CD14-positive monocyte (primary cell): ENCODE measurements at regions not wholly inside any gene's neighbourhood (a gene's known extent, or its start where the extent isn't known, plus 50 kb on each side); places are given as distances from the start of the nearest gene placed in this dataset.

Source experiments
- DNase-seq, 3 donors: peaks; one replicate each; pipeline ENCODE4 v3.0.0-alpha.2; 2011 to 2022
- H2AFZ ChIP-seq: 2 replicates; pipeline ENCODE4 v1.6.0; 2012; ENCODE audit warnings: mild to moderate bottlenecking, low read depth, low read length, inconsistent platforms; ENCODE audit not compliant: insufficient read depth, poor library complexity, severe bottlenecking
- H3K27ac ChIP-seq, 2 donors: 1 replicate in 1 of 2; 2 replicates in 1 of 2; pipeline ENCODE4 v1.5.1; 2012 to 2013; ENCODE audit warnings: low read length in 2 of 2, control low read depth in 1 of 2, inconsistent platforms in 1 of 2, low read depth in 1 of 2, mild to moderate bottlenecking in 1 of 2
- H3K27me3 ChIP-seq, 2 donors: one replicate each; pipeline versions ENCODE4 v1.6.0 to v1.6.1; 2011 to 2013; ENCODE audit warnings: low read length in 2 of 2; ENCODE audit not compliant: control insufficient read depth in 2 of 2, insufficient read depth in 2 of 2
- H3K36me3 ChIP-seq, 2 donors: replicated peaks in 1 of 2; 1 replicate in 1 of 2; 2 replicates in 1 of 2; pipeline versions ENCODE4 v1.5.1 to v1.6.1; 2012 to 2013; ENCODE audit warnings: low read length in 2 of 2, control low read depth in 1 of 2, inconsistent platforms in 1 of 2, mild to moderate bottlenecking in 1 of 2; ENCODE audit not compliant: insufficient read depth in 2 of 2, control insufficient read depth in 1 of 2
- H3K4me1 ChIP-seq, 2 donors: 1 replicate in 1 of 2; 2 replicates in 1 of 2; pipeline versions ENCODE4 v1.5.1 to v1.6.1; 2012 to 2013; ENCODE audit warnings: low read length in 2 of 2, control low read depth in 1 of 2, inconsistent platforms in 1 of 2, mild to moderate bottlenecking in 1 of 2, moderate library complexity in 1 of 2; ENCODE audit not compliant: insufficient read depth in 2 of 2, control insufficient read depth in 1 of 2
- H3K4me2 ChIP-seq: replicated peaks from 2 replicates; pipeline ENCODE3; 2012; ENCODE audit warnings: low read length, moderate library complexity, mild to moderate bottlenecking; ENCODE audit not compliant: poor library complexity, severe bottlenecking; ENCODE audit errors: extremely low read depth
- H3K4me3 ChIP-seq, 3 experiments: fragments of 200-600 bp in 1 of 3; sonication (generic) in 1 of 3; replicated peaks in 1 of 3; 1 replicate in 2 of 3; 2 replicates in 1 of 3; pipeline ENCODE4 v1.5.1; 2011 to 2013; ENCODE audit warnings: low read length in 3 of 3, mild to moderate bottlenecking in 3 of 3, control low read depth in 2 of 3, low read depth in 2 of 3, inconsistent platforms in 1 of 3, moderate library complexity in 1 of 3
- H3K79me2 ChIP-seq: 2 replicates; pipeline ENCODE4 v1.6.0; 2012; ENCODE audit warnings: mild to moderate bottlenecking, control low read depth, inconsistent platforms, low read length, moderate library complexity; ENCODE audit not compliant: insufficient read depth
- H3K9ac ChIP-seq: 2 replicates; pipeline ENCODE4 v1.6.0; 2017; ENCODE audit warnings: low read length, mild to moderate bottlenecking; ENCODE audit not compliant: insufficient read depth, poor library complexity, severe bottlenecking
- H3K9me3 ChIP-seq, 2 donors: replicated peaks in 1 of 2; 1 replicate in 1 of 2; 2 replicates in 1 of 2; pipeline versions ENCODE4 v1.5.1 to v1.6.1; 2012 to 2013; ENCODE audit warnings: low read length in 2 of 2, control low read depth in 1 of 2; ENCODE audit not compliant: control insufficient read depth in 1 of 2, insufficient read depth in 1 of 2
- H4K20me1 ChIP-seq: 2 replicates; pipeline ENCODE4 v1.6.0; 2012; ENCODE audit warnings: mild to moderate bottlenecking, low read length, control low read depth, moderate library complexity; ENCODE audit not compliant: insufficient read depth
- H3K27ac Mint-ChIP-seq, 7 donors: one replicate each; pipeline ENCODE4 v1.8.0; 2020; ENCODE audit warnings: mild to moderate bottlenecking in 7 of 7, mixed read lengths in 7 of 7, moderate library complexity in 6 of 7, inconsistent platforms in 2 of 7
- H3K27me3 Mint-ChIP-seq, 3 donors: one replicate each; pipeline ENCODE4 v1.8.0; 2021 to 2022; ENCODE audit warnings: low read depth in 3 of 3, mild to moderate bottlenecking in 3 of 3, mixed read lengths in 3 of 3, moderate library complexity in 3 of 3, inconsistent platforms in 1 of 3
- H3K36me3 Mint-ChIP-seq, 2 donors: one replicate each; pipeline ENCODE4 v1.8.0; 2020; ENCODE audit warnings: mixed read lengths in 2 of 2, inconsistent platforms in 1 of 2, mild to moderate bottlenecking in 1 of 2
- H3K4me1 Mint-ChIP-seq: one replicate; pipeline ENCODE4 v1.8.0; 2020; ENCODE audit warnings: mild to moderate bottlenecking, mixed read lengths
- H3K4me3 Mint-ChIP-seq, 2 donors: one replicate each; pipeline ENCODE4 v1.8.0; 2020; ENCODE audit warnings: mild to moderate bottlenecking in 2 of 2, mixed read lengths in 2 of 2, moderate library complexity in 1 of 2
- H3K9me3 Mint-ChIP-seq, 7 donors: one replicate each; pipeline ENCODE4 v1.8.0; 2020 to 2022; ENCODE audit warnings: mixed read lengths in 7 of 7, mild to moderate bottlenecking in 6 of 7, moderate library complexity in 6 of 7, inconsistent platforms in 2 of 7
- WGBS: methylation state at CpG from one replicate; pipeline ENCODE4 v1.1.5; 2013; ENCODE audit warnings: missing lambda C conversion rate; ENCODE audit not compliant: insufficient coverage; 5-methylcytosine and 5-hydroxymethylcytosine counted together
- intact Hi-C, 2 donors: fragments of 100-400 bp; cut with micrococcal nuclease; formaldehyde crosslinking; loops; one replicate each; pipeline versions ENCODE4 v1.15.0 to v1.15.1; 2023
- TF ChIP-seq, protein P1 (sequence below): fragments of 200-600 bp; IDR thresholded peaks from one replicate; pipeline ENCODE4 v1.8.0; 2022; ENCODE audit warnings: antibody characterized with exemption, mild to moderate bottlenecking

DNA sequence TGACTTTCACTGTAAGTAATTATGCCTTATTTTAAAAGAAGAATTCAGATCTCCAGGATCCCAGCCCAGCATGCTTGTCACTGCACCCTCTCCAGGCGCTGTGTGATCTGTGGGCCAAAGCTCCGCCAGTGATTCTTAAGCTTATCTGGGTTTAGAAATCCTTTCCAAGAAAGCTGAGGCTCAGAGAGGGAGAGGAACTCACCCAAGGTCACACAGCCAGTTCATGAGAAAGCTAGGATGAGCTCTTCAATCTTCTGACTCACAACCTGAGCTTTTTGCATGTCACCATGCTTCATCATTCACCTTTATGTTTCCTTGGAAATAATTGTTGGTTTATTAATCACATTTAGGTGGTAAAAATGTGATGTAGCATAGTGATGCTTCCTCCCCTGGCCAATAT, 136.6 kb upstream of the HAND1 start:
- no peaks in the 10 kb centered on the region for H4K20me1 ChIP-seq
- no peak overlapping the region for H2AFZ ChIP-seq
- intact Hi-C loops, result no loop called here
- no peak for DNase-seq
- no peaks in the 10 kb centered on the region for H3K36me3 Mint-ChIP-seq
- no peaks in the 10 kb centered on the region for H3K36me3 ChIP-seq
- peaks cover 6 to 7% of the 10 kb centered on the region in 2 donors for H3K4me1 ChIP-seq
- peaks cover 32 to 43% of the 10 kb centered on the region in 2 donors for H3K27me3 ChIP-seq
- H3K4me2 ChIP-seq, result no peak overlapping the region
- no peak overlapping the region for H3K27ac Mint-ChIP-seq
- no peak overlapping the region for H3K9ac ChIP-seq
- WGBS, result 100% methylated on average over 2 of the region's 2 CpGs
- no peak overlapping the region for H3K4me3 ChIP-seq
- H3K79me2 ChIP-seq, result no peaks in the 10 kb centered on the region
- peaks cover 0 to 4% (median 0%) of the 10 kb centered on the region in 7 donors for H3K9me3 Mint-ChIP-seq
- H3K27ac ChIP-seq, result no peak overlapping the region
- peaks cover 3 to 12% of the 10 kb centered on the region in 2 donors for H3K9me3 ChIP-seq
- peaks cover 43 to 49% (median 45%) of the 10 kb centered on the region in 3 donors for H3K27me3 Mint-ChIP-seq
- H3K4me3 Mint-ChIP-seq, result no peak overlapping the region
- H3K4me1 Mint-ChIP-seq, result peaks cover 14% of the 10 kb centered on the region
- TF ChIP-seq, protein P1, sequence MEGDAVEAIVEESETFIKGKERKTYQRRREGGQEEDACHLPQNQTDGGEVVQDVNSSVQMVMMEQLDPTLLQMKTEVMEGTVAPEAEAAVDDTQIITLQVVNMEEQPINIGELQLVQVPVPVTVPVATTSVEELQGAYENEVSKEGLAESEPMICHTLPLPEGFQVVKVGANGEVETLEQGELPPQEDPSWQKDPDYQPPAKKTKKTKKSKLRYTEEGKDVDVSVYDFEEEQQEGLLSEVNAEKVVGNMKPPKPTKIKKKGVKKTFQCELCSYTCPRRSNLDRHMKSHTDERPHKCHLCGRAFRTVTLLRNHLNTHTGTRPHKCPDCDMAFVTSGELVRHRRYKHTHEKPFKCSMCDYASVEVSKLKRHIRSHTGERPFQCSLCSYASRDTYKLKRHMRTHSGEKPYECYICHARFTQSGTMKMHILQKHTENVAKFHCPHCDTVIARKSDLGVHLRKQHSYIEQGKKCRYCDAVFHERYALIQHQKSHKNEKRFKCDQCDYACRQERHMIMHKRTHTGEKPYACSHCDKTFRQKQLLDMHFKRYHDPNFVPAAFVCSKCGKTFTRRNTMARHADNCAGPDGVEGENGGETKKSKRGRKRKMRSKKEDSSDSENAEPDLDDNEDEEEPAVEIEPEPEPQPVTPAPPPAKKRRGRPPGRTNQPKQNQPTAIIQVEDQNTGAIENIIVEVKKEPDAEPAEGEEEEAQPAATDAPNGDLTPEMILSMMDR, result no peak

DNA sequence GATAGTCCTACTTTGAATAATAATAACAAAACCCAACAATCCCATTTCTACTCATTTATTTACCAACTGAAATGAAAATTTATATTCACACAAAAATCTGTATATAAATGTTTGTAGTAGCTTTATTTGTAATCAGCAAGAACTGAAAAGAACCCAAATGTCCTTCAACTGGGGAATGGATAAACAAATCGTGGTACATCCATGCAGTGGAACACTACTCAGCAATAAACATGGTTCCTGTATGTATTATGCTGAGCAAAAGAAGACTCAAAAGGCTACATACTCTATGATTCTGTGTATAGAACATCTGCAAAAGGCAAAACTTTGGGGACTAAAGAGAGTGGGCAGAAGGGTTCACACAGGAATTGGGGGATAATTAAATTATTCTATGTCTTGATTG, 136.1 kb upstream of the HAND1 start:
- H3K4me1 Mint-ChIP-seq, result peaks cover 12% of the 10 kb centered on the region
- no CpG with 5 or more reads among the region's 1 CpG for WGBS
- H3K27me3 Mint-ChIP-seq, result peaks cover 46 to 54% (median 48%) of the 10 kb centered on the region in 3 donors

More for the DNA sequence above, 136.1 kb upstream of the HAND1 start:
- H3K4me3 ChIP-seq, result no peak overlapping the region
- H3K4me1 ChIP-seq, result peaks cover 6 to 7% of the 10 kb centered on the region in 2 donors
- peaks cover 3 to 12% of the 10 kb centered on the region in 2 donors for H3K9me3 ChIP-seq
- Mint-ChIP-seq H3K4me3 (no peak overlapping the region), H3K36me3 (no peaks in the 10 kb centered on the region), H3K27ac (no peak overlapping the region), H3K9me3 (peaks cover 0 to 6% (median 0%) of the 10 kb centered on the region in 7 donors)
- no peak for DNase-seq
- H3K4me2 ChIP-seq, result no peak overlapping the region
- intact Hi-C loops, result no loop called here
- TF ChIP-seq, protein P1, result no peak
- no peak overlapping the region for H3K27ac ChIP-seq
- H4K20me1 ChIP-seq, result no peaks in the 10 kb centered on the region
- no peak overlapping the region for H2AFZ ChIP-seq
- no peaks in the 10 kb centered on the region for H3K79me2 ChIP-seq
- H3K9ac ChIP-seq, result no peak overlapping the region
- peaks cover 32 to 47% of the 10 kb centered on the region in 2 donors for H3K27me3 ChIP-seq
- no peaks in the 10 kb centered on the region for H3K36me3 ChIP-seq
